ENCODE measurements at regions not wholly inside any gene's neighbourhood (a gene's known extent, or its start where the extent isn't known, plus 50 kb on each side); places are given as distances from the start of the nearest gene placed in this dataset.

DNA sequence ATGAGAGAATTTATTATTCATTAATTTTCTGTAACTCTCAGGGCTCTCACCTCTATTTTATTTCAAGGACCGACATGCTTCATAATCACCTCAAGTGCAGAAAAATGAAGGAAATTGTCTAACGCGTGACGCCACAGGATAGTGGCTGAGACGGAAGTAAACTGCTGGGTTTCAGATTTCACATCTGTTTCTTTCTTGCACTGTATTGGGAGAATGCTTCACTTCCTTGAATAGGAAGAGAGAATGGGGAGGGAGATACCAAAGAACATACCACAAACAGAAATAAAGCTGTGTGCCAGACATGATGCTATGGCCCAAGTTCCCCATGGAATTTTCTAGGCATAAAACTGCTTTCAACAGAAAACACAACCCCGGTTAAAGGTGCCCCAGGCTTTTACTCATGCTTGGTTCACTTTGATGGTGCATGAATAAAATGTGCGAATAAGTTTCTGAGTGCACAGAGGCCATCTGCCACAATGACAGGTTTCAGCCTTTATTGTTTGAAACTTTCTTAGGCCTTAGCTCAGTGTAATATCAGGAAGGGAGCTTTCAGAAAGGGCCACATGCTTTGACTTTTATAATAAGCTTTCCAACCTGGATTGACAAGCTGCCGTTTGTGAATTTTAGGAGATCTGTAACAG lies 1116.4 kb downstream of the SOCS6 start:
- Histone ChIP-seq H3K27me3 (ENCODE audit: insufficient read depth, low read length, poor library complexity) (no peaks in the 10 kb centered on the region), H3K36me3 (ENCODE audit: insufficient read depth, low read length) (no peaks in the 10 kb centered on the region), H3K9ac (ENCODE audit: low read depth, low read length) (no peak overlapping the region), H4K20me1 (ENCODE audit: insufficient read depth, low read length) (no peaks in the 10 kb centered on the region), H3K4me3 (ENCODE audit: low read depth in 1 of 2, low read length in 2 of 2) (no peak overlapping the region), H3K4me2 (ENCODE audit: insufficient read depth, low read length) (no peak overlapping the region), H3K79me2 (ENCODE audit: insufficient read depth, low read length) (no peaks in the 10 kb centered on the region), H2AFZ (ENCODE audit: low read depth, low read length) (no peak overlapping the region), H3K4me1 (ENCODE audit: insufficient read depth, low read length) (no peaks in the 10 kb centered on the region), H3K9me3 (ENCODE audit: insufficient read depth, low read length, severe bottlenecking) (no peaks in the 10 kb centered on the region), H3K27ac (ENCODE audit: low read length) (no peak overlapping the region)
- TF ChIP-seq, protein P1, sequence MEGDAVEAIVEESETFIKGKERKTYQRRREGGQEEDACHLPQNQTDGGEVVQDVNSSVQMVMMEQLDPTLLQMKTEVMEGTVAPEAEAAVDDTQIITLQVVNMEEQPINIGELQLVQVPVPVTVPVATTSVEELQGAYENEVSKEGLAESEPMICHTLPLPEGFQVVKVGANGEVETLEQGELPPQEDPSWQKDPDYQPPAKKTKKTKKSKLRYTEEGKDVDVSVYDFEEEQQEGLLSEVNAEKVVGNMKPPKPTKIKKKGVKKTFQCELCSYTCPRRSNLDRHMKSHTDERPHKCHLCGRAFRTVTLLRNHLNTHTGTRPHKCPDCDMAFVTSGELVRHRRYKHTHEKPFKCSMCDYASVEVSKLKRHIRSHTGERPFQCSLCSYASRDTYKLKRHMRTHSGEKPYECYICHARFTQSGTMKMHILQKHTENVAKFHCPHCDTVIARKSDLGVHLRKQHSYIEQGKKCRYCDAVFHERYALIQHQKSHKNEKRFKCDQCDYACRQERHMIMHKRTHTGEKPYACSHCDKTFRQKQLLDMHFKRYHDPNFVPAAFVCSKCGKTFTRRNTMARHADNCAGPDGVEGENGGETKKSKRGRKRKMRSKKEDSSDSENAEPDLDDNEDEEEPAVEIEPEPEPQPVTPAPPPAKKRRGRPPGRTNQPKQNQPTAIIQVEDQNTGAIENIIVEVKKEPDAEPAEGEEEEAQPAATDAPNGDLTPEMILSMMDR (IDR thresholded peaks at IDR 0.05; ENCODE audit: borderline replicate concordance, extremely low read depth, low read length, poor library complexity, severe bottlenecking), result no peak
- TF ChIP-seq EZH2 (IDR thresholded peaks at IDR 0.05; ENCODE audit: borderline replicate concordance, low read depth, low read length, severe bottlenecking), result no peak
- ATAC-seq (ENCODE audit: insufficient read depth, low read depth) (no peak), DNase-seq (no peak)

DNA sequence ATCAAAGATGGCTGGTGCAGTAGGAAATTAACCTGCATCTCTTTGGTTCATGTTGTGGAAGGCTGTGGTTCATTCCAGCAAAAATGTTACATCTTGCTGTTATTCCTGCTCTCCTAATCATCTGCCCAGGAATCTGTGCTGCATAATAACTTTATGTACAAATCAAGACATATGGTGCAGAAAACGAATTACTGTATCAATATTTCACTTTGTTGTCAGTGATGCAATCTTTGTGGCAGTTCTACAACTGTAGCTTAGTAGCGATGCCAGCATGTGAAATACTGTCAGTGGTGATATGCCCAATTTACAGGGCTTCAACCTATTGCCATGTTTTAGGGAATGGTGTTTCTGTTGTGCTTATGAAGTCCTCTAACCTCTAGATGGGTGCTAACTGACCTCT lies 1114.7 kb downstream of the SOCS6 start:
- Histone ChIP-seq H3K4me1 (ENCODE audit: insufficient read depth, low read length) (no peaks in the 10 kb centered on the region), H3K79me2 (ENCODE audit: insufficient read depth, low read length) (no peaks in the 10 kb centered on the region), H3K27me3 (ENCODE audit: insufficient read depth, low read length, poor library complexity) (no peaks in the 10 kb centered on the region), H3K4me3 (ENCODE audit: low read depth in 1 of 2, low read length in 2 of 2) (no peak overlapping the region), H4K20me1 (ENCODE audit: insufficient read depth, low read length) (no peaks in the 10 kb centered on the region), H2AFZ (ENCODE audit: low read depth, low read length) (no peak overlapping the region), H3K9me3 (ENCODE audit: insufficient read depth, low read length, severe bottlenecking) (no peaks in the 10 kb centered on the region), H3K4me2 (ENCODE audit: insufficient read depth, low read length) (no peak overlapping the region), H3K36me3 (ENCODE audit: insufficient read depth, low read length) (no peaks in the 10 kb centered on the region), H3K9ac (ENCODE audit: low read depth, low read length) (no peak overlapping the region), H3K27ac (ENCODE audit: low read length) (no peak overlapping the region)
- DNase-seq (no peak), ATAC-seq (ENCODE audit: insufficient read depth, low read depth) (no peak)
- TF ChIP-seq EZH2 (IDR thresholded peaks at IDR 0.05; ENCODE audit: borderline replicate concordance, low read depth, low read length, severe bottlenecking), result no peak
- TF ChIP-seq, protein P1 (IDR thresholded peaks at IDR 0.05; ENCODE audit: borderline replicate concordance, extremely low read depth, low read length, poor library complexity, severe bottlenecking), result no peak

DNA sequence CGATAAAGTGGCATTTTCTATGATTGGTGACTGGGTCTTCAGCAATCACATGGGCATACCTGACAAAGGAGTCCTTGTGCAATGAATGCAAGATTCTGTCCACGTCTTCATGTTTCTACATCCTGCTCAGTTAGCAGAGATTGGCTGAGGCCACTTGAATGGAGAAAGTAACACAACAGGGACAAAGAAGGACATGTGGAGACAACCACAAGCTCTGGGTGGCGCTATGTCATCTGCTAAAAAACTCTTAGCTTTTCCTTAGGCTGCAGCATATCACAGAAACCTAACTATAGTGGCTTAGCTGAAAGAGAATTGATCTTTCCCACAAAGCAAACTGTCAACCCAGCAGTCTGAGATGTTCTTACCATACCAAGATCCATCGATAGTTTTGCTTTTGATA lies 1109.7 kb downstream of the SOCS6 start:
- Histone ChIP-seq H3K27ac (ENCODE audit: low read length) (no peak overlapping the region), H3K27me3 (ENCODE audit: insufficient read depth, low read length, poor library complexity) (no peaks in the 10 kb centered on the region), H3K4me1 (ENCODE audit: insufficient read depth, low read length) (no peaks in the 10 kb centered on the region), H4K20me1 (ENCODE audit: insufficient read depth, low read length) (no peaks in the 10 kb centered on the region), H2AFZ (ENCODE audit: low read depth, low read length) (no peak overlapping the region), H3K9me3 (ENCODE audit: insufficient read depth, low read length, severe bottlenecking) (no peaks in the 10 kb centered on the region), H3K4me2 (ENCODE audit: insufficient read depth, low read length) (no peak overlapping the region), H3K36me3 (ENCODE audit: insufficient read depth, low read length) (no peaks in the 10 kb centered on the region), H3K4me3 (ENCODE audit: low read depth in 1 of 2, low read length in 2 of 2) (no peak overlapping the region), H3K9ac (ENCODE audit: low read depth, low read length) (no peak overlapping the region), H3K79me2 (ENCODE audit: insufficient read depth, low read length) (no peaks in the 10 kb centered on the region)
- no peak for ATAC-seq (ENCODE audit: insufficient read depth, low read depth)
- no peak for TF ChIP-seq EZH2 (IDR thresholded peaks at IDR 0.05; ENCODE audit: borderline replicate concordance, low read depth, low read length, severe bottlenecking)
- TF ChIP-seq, protein P1 (IDR thresholded peaks at IDR 0.05; ENCODE audit: borderline replicate concordance, extremely low read depth, low read length, poor library complexity, severe bottlenecking), result peak; percentile 15
- DNase-seq, result no peak
